ENCODE measurements at regions not wholly inside any gene's neighbourhood (a gene's known extent, or its start where the extent isn't known, plus 50 kb on each side); places are given as distances from the start of the nearest gene placed in this dataset.

- TF ChIP-seq ZNF532 (CRISPR knock-in tag; IDR thresholded peaks at IDR 0.05; ENCODE audit: borderline replicate concordance) (no peak), ZNF138 (CRISPR knock-in tag; conservative IDR thresholded peaks at IDR 0.05) (no peak), CREB1 (CRISPR knock-in tag; IDR thresholded peaks at IDR 0.05) (no peak), GRHL2 (CRISPR knock-in tag; IDR thresholded peaks at IDR 0.05; ENCODE audit: insufficient replicate concordance, severe bottlenecking) (no peak), HMGXB4 (CRISPR knock-in tag; IDR thresholded peaks at IDR 0.05) (no peak), FOXJ3 (CRISPR knock-in tag; IDR thresholded peaks at IDR 0.05; ENCODE audit: borderline replicate concordance) (no peak)
- TF ChIP-seq, protein P1, sequence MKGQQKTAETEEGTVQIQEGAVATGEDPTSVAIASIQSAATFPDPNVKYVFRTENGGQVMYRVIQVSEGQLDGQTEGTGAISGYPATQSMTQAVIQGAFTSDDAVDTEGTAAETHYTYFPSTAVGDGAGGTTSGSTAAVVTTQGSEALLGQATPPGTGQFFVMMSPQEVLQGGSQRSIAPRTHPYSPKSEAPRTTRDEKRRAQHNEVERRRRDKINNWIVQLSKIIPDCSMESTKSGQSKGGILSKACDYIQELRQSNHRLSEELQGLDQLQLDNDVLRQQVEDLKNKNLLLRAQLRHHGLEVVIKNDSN (CRISPR knock-in tag; IDR thresholded peaks at IDR 0.05) = no peak
Observed at GRCh38 chr1:163509114-163509513, 187.4 kb downstream of the NUF2 start (continued).

DNA sequence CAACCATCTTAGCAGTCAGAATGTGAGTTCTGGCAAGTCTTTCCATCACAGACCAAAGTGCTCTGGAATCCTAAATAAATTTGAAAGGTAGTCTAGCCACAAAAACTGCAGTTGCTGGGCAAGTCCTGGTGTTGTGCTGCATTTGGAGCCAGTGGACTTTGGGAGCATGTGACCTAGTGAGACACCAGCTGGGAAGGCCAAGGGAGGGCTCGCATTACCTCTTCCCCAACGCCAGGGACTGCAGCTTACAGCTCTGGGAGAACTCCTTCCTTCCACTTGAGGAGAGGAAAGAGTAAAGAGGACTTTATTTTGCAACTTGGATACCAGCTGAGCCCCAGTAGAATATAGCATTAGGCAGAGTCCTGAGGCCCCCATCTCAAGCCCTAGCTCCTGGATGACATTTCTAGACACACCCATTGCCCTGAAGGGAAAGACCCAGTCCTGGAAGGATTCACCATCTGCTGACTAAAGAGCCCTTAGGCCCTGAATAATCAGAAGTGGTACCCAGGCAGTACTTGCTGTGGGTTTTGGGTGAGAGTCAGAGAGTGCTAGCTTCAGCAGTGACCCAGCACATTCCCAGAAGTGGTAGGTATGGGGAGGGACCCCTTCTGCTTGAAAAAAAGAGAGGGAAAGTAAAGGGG is 190.7 kb downstream of the NUF2 start:
- no peaks in the 10 kb centered on the region for H3K9me3 Mint-ChIP-seq
- ATAC-seq (peak; percentile 55), DNase-seq (ENCODE audit: low spot score) (no peak)
- TF ChIP-seq USF2 (CRISPR knock-in tag; IDR thresholded peaks at IDR 0.05) = peak; percentile 33; the same call in 1 of the 2 replicates
- TF ChIP-seq SOX15 (CRISPR knock-in tag; IDR thresholded peaks at IDR 0.05) = no peak
- ChIA-PET CTCF (interaction anchor here (0.6 kb wide), 1 partner anchor 15 kb away, joined by 3 read pairs; no protein-coding TSS in a partner anchor), POLR2A (interaction anchor here (0.5 kb wide), 1 partner anchor 772 kb away, joined by 3 read pairs; no protein-coding TSS in a partner anchor)
- H3K4me3 Mint-ChIP-seq = no peak overlapping the region
- no peaks in the 10 kb centered on the region for H3K36me3 Mint-ChIP-seq
- no peak overlapping the region for H3K27ac Mint-ChIP-seq
- H3K27me3 Mint-ChIP-seq (ENCODE audit: low read depth) = no peaks in the 10 kb centered on the region; the same call in 1 of the 2 replicates
- H3K4me1 Mint-ChIP-seq = peaks cover 2% of the 10 kb centered on the region; the same call in 1 of the 2 replicates

DNA sequence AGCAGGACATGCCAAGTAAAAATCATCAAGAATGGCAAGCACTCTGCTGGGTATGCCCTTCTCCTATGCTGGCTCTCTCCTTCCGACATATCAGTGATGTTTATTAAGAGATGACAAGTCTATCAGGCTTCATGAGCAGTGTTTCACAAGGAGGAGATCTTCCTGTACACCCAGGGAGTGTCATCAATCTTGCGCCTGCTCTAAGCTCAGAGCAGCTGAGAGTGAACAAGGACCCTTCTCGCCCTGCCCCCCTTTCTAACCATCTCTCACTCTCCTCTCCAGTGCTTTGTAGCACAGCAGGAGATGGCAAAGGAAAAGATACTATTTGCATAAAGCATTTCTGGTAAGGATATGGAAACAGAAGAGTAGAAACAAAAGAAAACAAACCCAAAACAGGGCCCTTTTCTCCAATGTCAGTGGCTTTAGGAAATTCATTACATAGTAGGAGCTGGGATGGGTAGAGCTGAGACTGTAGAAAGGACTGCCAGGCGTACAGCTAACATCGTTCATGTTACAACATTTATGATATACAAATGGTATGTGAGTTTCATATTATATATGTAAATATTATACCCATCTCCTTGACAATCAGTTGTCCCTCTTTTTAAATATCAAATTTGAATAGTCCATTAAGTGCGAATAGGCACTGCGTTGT is 201.7 kb downstream of the NUF2 start:
- ChIA-PET CTCF (interaction anchor here (0.6 to 0.9 kb wide), 2 partner anchors 38 to 113 kb away, joined by 3 to 4 read pairs; no protein-coding TSS in a partner anchor), POLR2A (no interaction called here)
- Mint-ChIP-seq H3K9me3 (peaks cover 21% of the 10 kb centered on the region), H3K27me3 (ENCODE audit: low read depth) (no peaks in the 10 kb centered on the region), H3K4me1 (peaks cover 12% of the 10 kb centered on the region), H3K36me3 (peaks cover 4% of the 10 kb centered on the region; the same call in 1 of the 2 replicates), H3K4me3 (no peak overlapping the region), H3K27ac (no peak overlapping the region)
- TF ChIP-seq ZNF281 (CRISPR knock-in tag; IDR thresholded peaks at IDR 0.05) = 0 out of 2 replicates have a peak, but pooled peaks have one; percentile 16
- no peak for TF ChIP-seq CBFB (CRISPR knock-in tag; IDR thresholded peaks at IDR 0.05; ENCODE audit: low read depth)
- no peak for TF ChIP-seq NR1H2 (CRISPR knock-in tag; IDR thresholded peaks at IDR 0.05)
- TF ChIP-seq STAT6 (CRISPR knock-in tag; conservative IDR thresholded peaks at IDR 0.05; ENCODE audit: low read depth) = no peak
- TF ChIP-seq TP53 (CRISPR knock-in tag; IDR thresholded peaks at IDR 0.05) = no peak
- ATAC-seq (peak; percentile 32; the same call in 1 of the 2 replicates), DNase-seq (ENCODE audit: low spot score) (no peak)

All from WTC11 (cell line).